ENCODE measurements at regions not wholly inside any gene's neighbourhood (a gene's known extent, or its start where the extent isn't known, plus 50 kb on each side); places are given as distances from the start of the nearest gene placed in this dataset.

DNA sequence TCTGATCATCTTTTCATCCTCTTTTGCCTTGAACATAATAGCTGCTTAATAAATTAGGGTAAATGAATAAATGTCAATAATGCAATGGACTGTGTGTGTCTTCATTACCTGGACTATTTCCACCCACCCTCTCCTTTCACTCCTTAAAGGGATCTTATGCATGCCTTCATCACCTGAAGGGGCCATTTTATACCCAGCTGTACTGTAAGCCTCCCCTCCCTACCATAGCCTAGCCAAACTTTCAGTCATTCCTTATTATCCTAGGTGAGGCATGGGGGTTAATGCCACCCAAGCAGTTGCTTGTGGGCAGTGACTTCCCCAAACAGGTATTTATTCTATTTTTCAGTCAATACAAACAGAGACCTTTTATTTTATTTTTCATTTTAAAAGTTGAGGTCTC lies 127.8 kb upstream of the PARP11 start:
- TF ChIP-seq HNRNPLL (IDR thresholded peaks at IDR 0.05; ENCODE audit: low read depth, low read length, poor library complexity, severe bottlenecking) = no peak
- TF ChIP-seq ZNF614 (CRISPR knock-in tag; IDR thresholded peaks at IDR 0.05; ENCODE audit: borderline replicate concordance) = no peak
- TF ChIP-seq, protein P1, sequence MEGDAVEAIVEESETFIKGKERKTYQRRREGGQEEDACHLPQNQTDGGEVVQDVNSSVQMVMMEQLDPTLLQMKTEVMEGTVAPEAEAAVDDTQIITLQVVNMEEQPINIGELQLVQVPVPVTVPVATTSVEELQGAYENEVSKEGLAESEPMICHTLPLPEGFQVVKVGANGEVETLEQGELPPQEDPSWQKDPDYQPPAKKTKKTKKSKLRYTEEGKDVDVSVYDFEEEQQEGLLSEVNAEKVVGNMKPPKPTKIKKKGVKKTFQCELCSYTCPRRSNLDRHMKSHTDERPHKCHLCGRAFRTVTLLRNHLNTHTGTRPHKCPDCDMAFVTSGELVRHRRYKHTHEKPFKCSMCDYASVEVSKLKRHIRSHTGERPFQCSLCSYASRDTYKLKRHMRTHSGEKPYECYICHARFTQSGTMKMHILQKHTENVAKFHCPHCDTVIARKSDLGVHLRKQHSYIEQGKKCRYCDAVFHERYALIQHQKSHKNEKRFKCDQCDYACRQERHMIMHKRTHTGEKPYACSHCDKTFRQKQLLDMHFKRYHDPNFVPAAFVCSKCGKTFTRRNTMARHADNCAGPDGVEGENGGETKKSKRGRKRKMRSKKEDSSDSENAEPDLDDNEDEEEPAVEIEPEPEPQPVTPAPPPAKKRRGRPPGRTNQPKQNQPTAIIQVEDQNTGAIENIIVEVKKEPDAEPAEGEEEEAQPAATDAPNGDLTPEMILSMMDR (CRISPR knock-in tag; IDR thresholded peaks at IDR 0.05) = no peak
